ENCODE measurements at regions not wholly inside any gene's neighbourhood (a gene's known extent, or its start where the extent isn't known, plus 50 kb on each side); places are given as distances from the start of the nearest gene placed in this dataset.
A peak's percentile ranks its signal among the peaks of the same experiment; 100 is the strongest.
"Not testable (repeated sequence)": the region's sequence is repeated elsewhere in the genome, so short reads cannot be mapped to it uniquely, and the experiment has no call there.

GRCh38 chr1:165112260-165112659, 244.3 kb downstream of the LMX1A start:
- H4K20me1 ChIP-seq (ENCODE audit: control insufficient read depth, extremely low read depth, insufficient read depth, low read length) = no peaks in the 10 kb centered on the region
- no peaks in the 10 kb centered on the region for H3K36me3 ChIP-seq (ENCODE audit: control insufficient read depth in 2 of 2, extremely low read depth in 1 of 2, insufficient read depth in 2 of 2, low read length in 2 of 2)
- dilution Hi-C loops (cut with MboI; ENCODE audit: extremely low pct_ligation_motif_present, low sequenced_read_pairs) = no loop called here
- DNase-seq (ENCODE audit: low read depth, low spot score) (no peak), FAIRE-seq (no peak)
- TF ChIP-seq, protein P1, sequence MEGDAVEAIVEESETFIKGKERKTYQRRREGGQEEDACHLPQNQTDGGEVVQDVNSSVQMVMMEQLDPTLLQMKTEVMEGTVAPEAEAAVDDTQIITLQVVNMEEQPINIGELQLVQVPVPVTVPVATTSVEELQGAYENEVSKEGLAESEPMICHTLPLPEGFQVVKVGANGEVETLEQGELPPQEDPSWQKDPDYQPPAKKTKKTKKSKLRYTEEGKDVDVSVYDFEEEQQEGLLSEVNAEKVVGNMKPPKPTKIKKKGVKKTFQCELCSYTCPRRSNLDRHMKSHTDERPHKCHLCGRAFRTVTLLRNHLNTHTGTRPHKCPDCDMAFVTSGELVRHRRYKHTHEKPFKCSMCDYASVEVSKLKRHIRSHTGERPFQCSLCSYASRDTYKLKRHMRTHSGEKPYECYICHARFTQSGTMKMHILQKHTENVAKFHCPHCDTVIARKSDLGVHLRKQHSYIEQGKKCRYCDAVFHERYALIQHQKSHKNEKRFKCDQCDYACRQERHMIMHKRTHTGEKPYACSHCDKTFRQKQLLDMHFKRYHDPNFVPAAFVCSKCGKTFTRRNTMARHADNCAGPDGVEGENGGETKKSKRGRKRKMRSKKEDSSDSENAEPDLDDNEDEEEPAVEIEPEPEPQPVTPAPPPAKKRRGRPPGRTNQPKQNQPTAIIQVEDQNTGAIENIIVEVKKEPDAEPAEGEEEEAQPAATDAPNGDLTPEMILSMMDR (optimal IDR thresholded peaks at IDR 0.05 in 1 of 3, IDR thresholded peaks at IDR 0.05 in 1 of 3, conservative IDR thresholded peaks at IDR 0.05 in 1 of 3; ENCODE audit: extremely low read depth in 1 of 3, insufficient read depth in 2 of 3, low read length in 3 of 3) = no peak
- no peak for TF ChIP-seq EZH2 (IDR thresholded peaks at IDR 0.05; ENCODE audit: low read length)
- no peaks in the 10 kb centered on the region for H3K9me1 ChIP-seq (ENCODE audit: control insufficient read depth, extremely low read depth, insufficient read depth, low read length)
- peaks cover 11% of the 10 kb centered on the region for H3K4me1 ChIP-seq (ENCODE audit: control insufficient read depth, extremely low read depth, insufficient read depth, low read length)
- H3K27me3 ChIP-seq (ENCODE audit: control insufficient read depth, extremely low read depth, insufficient read depth, low read length) = peaks cover 2% of the 10 kb centered on the region
- H3K9me3 ChIP-seq (ENCODE audit: control insufficient read depth, low read depth, low read length) = no peaks in the 10 kb centered on the region
- no peak overlapping the region for H2AFZ ChIP-seq (ENCODE audit: control insufficient read depth, low read length)
- H3K4me2 ChIP-seq (ENCODE audit: control insufficient read depth, extremely low read depth, insufficient read depth, low read depth, low read length) = no peak overlapping the region
- no peak overlapping the region for H3K9ac ChIP-seq (ENCODE audit: control insufficient read depth, extremely low read depth, insufficient read depth, low read length)
- no peaks in the 10 kb centered on the region for H3K79me2 ChIP-seq (ENCODE audit: control insufficient read depth, insufficient read depth, low read length)
- H3K4me3 ChIP-seq (ENCODE audit: control insufficient read depth in 2 of 3, extremely low read depth in 1 of 3, insufficient read depth in 2 of 3, low read depth in 1 of 3, low read length in 3 of 3) = no peak overlapping the region
- H3K27ac ChIP-seq (ENCODE audit: control insufficient read depth, insufficient read depth, low read length) = no peak overlapping the region

DNA sequence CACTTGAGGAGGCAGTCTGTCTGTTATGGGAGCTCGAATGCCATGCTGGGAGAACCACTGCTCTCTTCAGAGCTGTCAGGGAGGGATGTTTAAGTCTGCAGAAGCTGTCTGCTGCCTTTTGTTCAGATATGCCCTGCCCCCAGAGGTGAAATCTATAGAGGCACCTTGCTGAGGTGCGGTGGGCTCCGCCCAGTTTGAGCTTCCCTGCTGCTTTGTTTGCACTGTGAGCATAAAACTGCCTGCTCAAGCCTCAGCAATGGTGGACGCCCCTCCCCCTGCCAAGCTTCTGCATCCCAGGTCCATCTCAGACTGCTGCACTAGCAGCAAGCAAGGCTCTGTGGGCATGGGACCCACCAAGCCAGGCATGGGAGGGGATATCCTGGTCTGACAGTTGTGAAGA, 247.5 kb downstream of the LMX1A start:
- H3K4me3 ChIP-seq (ENCODE audit: control insufficient read depth in 2 of 3, extremely low read depth in 1 of 3, insufficient read depth in 2 of 3, low read depth in 1 of 3, low read length in 3 of 3) = no peak overlapping the region
- H3K4me1 ChIP-seq (ENCODE audit: control insufficient read depth, extremely low read depth, insufficient read depth, low read length) = no peaks in the 10 kb centered on the region
- H3K9me1 ChIP-seq (ENCODE audit: control insufficient read depth, extremely low read depth, insufficient read depth, low read length) = no peaks in the 10 kb centered on the region
- H4K20me1 ChIP-seq (ENCODE audit: control insufficient read depth, extremely low read depth, insufficient read depth, low read length) = no peaks in the 10 kb centered on the region
- TF ChIP-seq, protein P1 (optimal IDR thresholded peaks at IDR 0.05 in 1 of 3, IDR thresholded peaks at IDR 0.05 in 1 of 3, conservative IDR thresholded peaks at IDR 0.05 in 1 of 3; ENCODE audit: extremely low read depth in 1 of 3, insufficient read depth in 2 of 3, low read length in 3 of 3) = no peak
- no peak for TF ChIP-seq EZH2 (IDR thresholded peaks at IDR 0.05; ENCODE audit: low read length)
- FAIRE-seq = no peak
- H3K36me3 ChIP-seq (ENCODE audit: control insufficient read depth in 2 of 2, extremely low read depth in 1 of 2, insufficient read depth in 2 of 2, low read length in 2 of 2) = no peaks in the 10 kb centered on the region
- H2AFZ ChIP-seq (ENCODE audit: control insufficient read depth, low read length) = no peak overlapping the region
- dilution Hi-C loops (cut with MboI; ENCODE audit: extremely low pct_ligation_motif_present, low sequenced_read_pairs) = no loop called here
- H3K9me3 ChIP-seq (ENCODE audit: control insufficient read depth, low read depth, low read length) = no peaks in the 10 kb centered on the region
- H3K9ac ChIP-seq (ENCODE audit: control insufficient read depth, extremely low read depth, insufficient read depth, low read length) = no peak overlapping the region
- no peak overlapping the region for H3K4me2 ChIP-seq (ENCODE audit: control insufficient read depth, extremely low read depth, insufficient read depth, low read depth, low read length)
- no peak for DNase-seq (ENCODE audit: low read depth, low spot score)
- H3K79me2 ChIP-seq (ENCODE audit: control insufficient read depth, insufficient read depth, low read length) = no peaks in the 10 kb centered on the region
- no peak overlapping the region for H3K27ac ChIP-seq (ENCODE audit: control insufficient read depth, insufficient read depth, low read length)
- H3K27me3 ChIP-seq (ENCODE audit: control insufficient read depth, extremely low read depth, insufficient read depth, low read length) = no peaks in the 10 kb centered on the region

DNA sequence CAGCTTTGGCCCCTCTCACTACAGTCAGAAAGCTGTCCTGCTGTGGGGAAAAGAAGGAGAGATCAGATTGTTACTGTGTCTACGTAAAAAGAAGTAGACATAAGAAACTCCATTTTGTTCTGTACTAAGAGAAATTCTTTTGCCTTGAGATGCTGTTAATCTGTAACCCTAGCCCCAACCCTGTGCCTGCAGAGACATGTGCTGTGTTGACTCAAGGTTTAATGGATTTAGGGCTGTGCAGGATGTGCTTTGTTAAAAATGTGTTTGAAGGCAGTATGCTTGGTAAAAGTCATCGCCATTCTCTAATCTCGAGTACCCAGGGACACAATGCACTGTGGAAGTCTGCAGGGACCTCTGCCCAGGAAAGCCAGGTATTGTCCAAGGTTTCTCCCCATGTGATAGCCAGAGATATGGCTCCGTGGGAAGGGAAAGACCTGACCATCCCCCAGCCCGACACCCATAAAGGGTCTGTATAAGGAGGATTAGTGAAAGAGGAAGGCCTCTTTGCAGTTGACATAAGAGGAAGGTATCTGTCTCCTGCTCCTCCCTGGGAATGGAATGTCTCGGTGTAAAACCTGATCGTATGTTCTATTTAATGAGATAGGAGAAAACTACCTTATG, 263.9 kb downstream of the LMX1A start:
- peak overlapping the region; percentile 20 for H2AFZ ChIP-seq (ENCODE audit: control insufficient read depth, low read length)
- FAIRE-seq = not testable (repeated sequence)

More for the DNA sequence above, 263.9 kb downstream of the LMX1A start:
- H3K9ac ChIP-seq (ENCODE audit: control insufficient read depth, extremely low read depth, insufficient read depth, low read length); H3K9me3 ChIP-seq (ENCODE audit: control insufficient read depth, low read depth, low read length); H3K4me2 ChIP-seq (ENCODE audit: control insufficient read depth, extremely low read depth, insufficient read depth, low read depth, low read length); H3K36me3 ChIP-seq (ENCODE audit: control insufficient read depth in 2 of 2, extremely low read depth in 1 of 2, insufficient read depth in 2 of 2, low read length in 2 of 2); H3K79me2 ChIP-seq (ENCODE audit: control insufficient read depth, insufficient read depth, low read length); H4K20me1 ChIP-seq (ENCODE audit: control insufficient read depth, extremely low read depth, insufficient read depth, low read length); DNase-seq (ENCODE audit: low read depth, low spot score); H3K4me1 ChIP-seq (ENCODE audit: control insufficient read depth, extremely low read depth, insufficient read depth, low read length); dilution Hi-C loops (cut with MboI; ENCODE audit: extremely low pct_ligation_motif_present, low sequenced_read_pairs); H3K27ac ChIP-seq (ENCODE audit: control insufficient read depth, insufficient read depth, low read length); H3K27me3 ChIP-seq (ENCODE audit: control insufficient read depth, extremely low read depth, insufficient read depth, low read length); H3K4me3 ChIP-seq (ENCODE audit: control insufficient read depth in 2 of 3, extremely low read depth in 1 of 3, insufficient read depth in 2 of 3, low read depth in 1 of 3, low read length in 3 of 3); H3K9me1 ChIP-seq (ENCODE audit: control insufficient read depth, extremely low read depth, insufficient read depth, low read length): not testable (repeated sequence)

Data from keratinocyte (primary cell).